ENCODE measurements at regions not wholly inside any gene's neighbourhood (a gene's known extent, or its start where the extent isn't known, plus 50 kb on each side); places are given as distances from the start of the nearest gene placed in this dataset.

- TF ChIP-seq CTCF (IDR thresholded peaks at IDR 0.05) (no peak), POLR2A (IDR thresholded peaks at IDR 0.05) (no peak), POLR2AphosphoS5 (IDR thresholded peaks at IDR 0.05) (no peak)
Observed at GRCh38 chr12:90062799-90063198, 354.2 kb upstream of the ATP2B1 start.
